ENCODE measurements at regions not wholly inside any gene's neighbourhood (a gene's known extent, or its start where the extent isn't known, plus 50 kb on each side); places are given as distances from the start of the nearest gene placed in this dataset.

- TF ChIP-seq CTCF (IDR thresholded peaks at IDR 0.05), result peak; percentile 37; the same call in 1 of the 2 replicates
These were observed 508.7 kb upstream of the HTR2C start for GRCh38 chrX:114075073-114075673.

- TF ChIP-seq CTCF (IDR thresholded peaks at IDR 0.05), result no peak
These were observed 510.0 kb upstream of the HTR2C start for GRCh38 chrX:114073926-114074325.

- no peak for TF ChIP-seq CTCF (IDR thresholded peaks at IDR 0.05)
These were observed 512.5 kb upstream of the HTR2C start for GRCh38 chrX:114071412-114071811.

GRCh38 chrX:114065577-114066223 lies 518.2 kb upstream of the HTR2C start:
- no peak for TF ChIP-seq CTCF (IDR thresholded peaks at IDR 0.05)

- no peak for TF ChIP-seq CTCF (IDR thresholded peaks at IDR 0.05)
These were observed 522.7 kb upstream of the HTR2C start for GRCh38 chrX:114061226-114061625.

GRCh38 chrX:114058988-114059418 lies 524.9 kb upstream of the HTR2C start:
- TF ChIP-seq CTCF (IDR thresholded peaks at IDR 0.05), result no peak

- TF ChIP-seq CTCF (IDR thresholded peaks at IDR 0.05), result no peak
These were observed 532.1 kb upstream of the HTR2C start for GRCh38 chrX:114051667-114052315.
